HCT116 (cell line): ENCODE measurements at regions not wholly inside any gene's neighbourhood (a gene's known extent, or its start where the extent isn't known, plus 50 kb on each side); places are given as distances from the start of the nearest gene placed in this dataset.

Experiments
- ATAC-seq: fragments of 200-7000 bp; cut with Tn5 transposase; 2 replicates; pipeline ENCODE4 v1.9.1; 2020; ENCODE audit warnings: mild to moderate bottlenecking, moderate library complexity
- BruUV-seq: library from RNA; stranded (reverse); fragments of 400-500 nt; replicated peaks from 2 replicates; lab custom pipeline; 2021; lab: Mats Ljungman, UMichigan
- CTCF ChIA-PET: fragments of 300-600 bp; sonication (Branson Sonifier 250); formaldehyde crosslinking; loops from one replicate; lab custom pipeline; 2021; ENCODE audit warnings: antibody characterized with exemption; lab: Charles Lee
- POLR2A ChIA-PET: fragments of 300-600, 350-600 bp; sonication (Branson Sonifier 250); formaldehyde crosslinking; loops from one replicate; lab custom pipeline; 2021; ENCODE audit warnings: antibody characterized with exemption; lab: Charles Lee
- RAD21 ChIA-PET, 2 experiments: fragments of 300-600 bp; sonication (Branson Sonifier 250); formaldehyde crosslinking; loops; one replicate each; lab custom pipeline; 2023; ENCODE audit warnings: low total read pairs in 2 of 2; ENCODE audit not compliant: uncharacterized antibody in 2 of 2, unreplicated experiment in 2 of 2, low non-redundant PET in 1 of 2; lab: Charles Lee
- DNase-seq: peaks from one replicate; pipeline ENCODE4 v3.0.0-alpha.2; 2010; ENCODE audit warnings: low read depth, low spot score
- H2AFZ ChIP-seq: fragments of 200-600 bp; shearing (Covaris generic), sonication (generic); 2 replicates; pipeline ENCODE4 v1.6.1; 2017; ENCODE audit warnings: low read depth, mixed run types, mixed read lengths, antibody characterized with exemption, low read length; ENCODE audit not compliant: poor library complexity, severe bottlenecking
- H3K27ac ChIP-seq: 2 replicates; pipeline ENCODE4 v1.5.1; 2012; ENCODE audit warnings: low read depth, low read length
- H3K27me3 ChIP-seq: fragments of 200-600 bp; sonication (generic); 2 replicates; pipeline ENCODE4 v1.6.1; 2016; ENCODE audit warnings: mixed run types, low read length, mixed read lengths; ENCODE audit not compliant: insufficient read depth
- H3K36me3 ChIP-seq, 2 experiments: fragments of 200-500 bp in 1 of 2; fragments of 200-600 bp in 1 of 2; sonication (Bioruptor generic) in 1 of 2; sonication (generic) in 1 of 2; 2 replicates each; pipeline versions ENCODE4 v1.5.1 to v1.6.1; 2014 to 2016; ENCODE audit warnings: low read length in 2 of 2, inconsistent platforms in 1 of 2, mixed read lengths in 1 of 2, mixed run types in 1 of 2; ENCODE audit not compliant: insufficient read depth in 2 of 2, control insufficient read depth in 1 of 2
- H3K4me1 ChIP-seq, 2 experiments: fragments of 200-600 bp in 1 of 2; sonication (generic) in 1 of 2; 2 replicates each; pipeline versions ENCODE4 v1.5.1 to v1.6.1; 2012 to 2017; ENCODE audit warnings: low read length in 2 of 2, inconsistent platforms in 1 of 2, mild to moderate bottlenecking in 1 of 2, mixed read lengths in 1 of 2, mixed run types in 1 of 2, moderate library complexity in 1 of 2; ENCODE audit not compliant: insufficient read depth in 2 of 2, control insufficient read depth in 1 of 2
- H3K4me2 ChIP-seq: fragments of 200-600 bp; sonication (generic); 2 replicates; pipeline ENCODE4 v1.6.1; 2017; ENCODE audit warnings: mixed run types, low read length, mixed read lengths
- H3K4me3 ChIP-seq, 2 experiments: fragments of 200-600 bp in 1 of 2; sonication (generic) in 1 of 2; replicated peaks in 1 of 2; 2 replicates each; pipeline ENCODE4 v1.5.1; 2011 to 2016; ENCODE audit warnings: low read length in 2 of 2, control low read depth in 1 of 2, low read depth in 1 of 2, mild to moderate bottlenecking in 1 of 2, mixed read lengths in 1 of 2, mixed run types in 1 of 2
- H3K79me2 ChIP-seq: fragments of 200-600 bp; sonication (generic); 2 replicates; pipeline ENCODE4 v1.6.1; 2017; ENCODE audit warnings: mild to moderate bottlenecking, mixed run types, low read length, moderate library complexity, mixed read lengths; ENCODE audit not compliant: insufficient read depth
- H3K9ac ChIP-seq: fragments of 200-600 bp; sonication (generic); 2 replicates; pipeline ENCODE4 v1.6.1; 2016; ENCODE audit warnings: low read length, mixed read lengths
- H3K9me2 ChIP-seq: fragments of 200-600 bp; sonication (generic), shearing (Covaris generic); 2 replicates; pipeline ENCODE4 v1.6.1; 2017; ENCODE audit warnings: mixed run types, mild to moderate bottlenecking, moderate library complexity; ENCODE audit not compliant: insufficient read depth
- H3K9me3 ChIP-seq, 2 experiments: fragments of 200-500 bp in 1 of 2; fragments of 200-600 bp in 1 of 2; sonication (Bioruptor generic) in 1 of 2; sonication (generic) in 1 of 2; 2 replicates each; pipeline ENCODE4 v1.6.1; 2014 to 2017; ENCODE audit warnings: low read length in 2 of 2, mixed read lengths in 2 of 2, inconsistent platforms in 1 of 2, low read depth in 1 of 2, mild to moderate bottlenecking in 1 of 2, mixed run types in 1 of 2, moderate library complexity in 1 of 2; ENCODE audit not compliant: control insufficient read depth in 1 of 2, insufficient read depth in 1 of 2
- H4K20me1 ChIP-seq: fragments of 200-600 bp; sonication (generic), shearing (Covaris generic); 2 replicates; pipeline ENCODE4 v1.6.1; 2017; ENCODE audit warnings: mixed run types, mild to moderate bottlenecking, moderate library complexity; ENCODE audit not compliant: insufficient read depth
- CBX3 ChIP-seq: IDR thresholded peaks from 2 replicates; pipeline ENCODE4 v1.6.1; 2012; ENCODE audit warnings: low read depth
- CTCF ChIP-seq, 3 experiments: fragments of 200-600 bp in 1 of 3; sonication (generic) in 1 of 3; IDR thresholded peaks in 2 of 3; conservative IDR thresholded peaks in 1 of 3; 2 replicates each; pipeline ENCODE4 v1.5.1; 2012 to 2017; ENCODE audit warnings: low read depth in 2 of 3, low read length in 2 of 3, antibody characterized with exemption in 1 of 3, borderline replicate concordance in 1 of 3, control low read depth in 1 of 3, mild to moderate bottlenecking in 1 of 3, mixed read lengths in 1 of 3, mixed run types in 1 of 3, moderate library complexity in 1 of 3; ENCODE audit not compliant: insufficient read depth in 1 of 3
- EZH2phosphoT487 ChIP-seq: fragments of 200-600 bp; IDR thresholded peaks from 2 replicates; pipeline ENCODE4 v1.6.1; 2018; ENCODE audit warnings: antibody characterized with exemption, borderline replicate concordance
- FOSL1 ChIP-seq: IDR thresholded peaks from 2 replicates; pipeline ENCODE4 v1.6.1; 2012; ENCODE audit warnings: low read depth
- JUND ChIP-seq: IDR thresholded peaks from 2 replicates; pipeline ENCODE4 v1.6.1; 2012
- SIN3A ChIP-seq: IDR thresholded peaks from 2 replicates; pipeline ENCODE4 v1.6.1; 2012; ENCODE audit warnings: low read depth
- TCF7L2 ChIP-seq: IDR thresholded peaks from 2 replicates; pipeline ENCODE4 v1.7.0; 2011; ENCODE audit warnings: borderline replicate concordance, inconsistent platforms; ENCODE audit not compliant: insufficient read depth, insufficient read length; ENCODE audit errors: extremely low read depth
- ZFX ChIP-seq: fragments of 450-650 bp; IDR thresholded peaks from 2 replicates; pipeline ENCODE4 v1.6.1; 2017
- intact Hi-C: fragments of 100-400 bp; cut with micrococcal nuclease; formaldehyde crosslinking; loops from 2 replicates; pipeline ENCODE4 v1.10.0; 2022
- TF ChIP-seq, protein P1 (sequence below): IDR thresholded peaks from 2 replicates; pipeline ENCODE4 v1.6.1; 2012

DNA sequence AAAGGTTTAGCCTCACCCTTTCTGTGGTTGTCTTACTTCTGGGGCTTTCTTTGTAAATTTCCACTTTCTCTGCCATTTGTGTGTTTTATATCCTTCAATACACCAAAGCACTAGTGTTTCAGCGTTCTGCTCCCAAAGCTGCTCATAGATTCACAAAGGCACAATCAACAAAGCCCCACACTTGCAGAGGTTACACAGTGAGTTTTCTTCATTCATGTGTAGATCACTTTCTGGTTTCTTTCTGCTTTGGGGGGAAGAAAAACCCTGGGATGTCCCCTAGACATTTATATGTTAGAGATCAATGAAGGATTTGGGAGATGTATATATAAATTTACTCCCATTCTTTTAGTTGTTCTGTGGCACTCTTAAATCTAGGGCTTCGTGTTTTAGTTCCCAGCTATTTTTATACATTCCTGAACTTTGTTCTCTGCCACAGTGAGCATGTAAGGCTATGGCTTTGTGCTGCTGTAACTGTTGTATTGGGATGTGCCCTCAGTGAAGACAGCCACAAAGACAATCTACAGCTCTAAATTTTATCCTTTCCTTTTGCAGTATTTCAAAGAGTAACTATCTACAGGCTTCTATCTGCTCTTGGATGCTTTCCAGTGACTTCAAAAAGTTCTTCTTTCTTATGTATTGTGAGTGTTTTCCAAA lies 636.5 kb downstream of the ZBBX start:
- POLR2A ChIA-PET = no interaction called here
- H3K27me3 ChIP-seq = no peaks in the 10 kb centered on the region
- H4K20me1 ChIP-seq = no peaks in the 10 kb centered on the region
- H3K4me3 ChIP-seq = no peak overlapping the region
- no peak overlapping the region for H3K27ac ChIP-seq
- intact Hi-C loops = no loop called here
- RAD21 ChIA-PET = no interaction called here
- peak overlapping the region; percentile 62 for H2AFZ ChIP-seq
- no TSS peak for BruUV-seq
- CTCF ChIA-PET = no interaction called here
- no peak overlapping the region for H3K4me2 ChIP-seq
- no peaks in the 10 kb centered on the region for H3K79me2 ChIP-seq
- DNase-seq (no peak), ATAC-seq (no peak)
- no peaks in the 10 kb centered on the region for H3K36me3 ChIP-seq
- no peaks in the 10 kb centered on the region for H3K4me1 ChIP-seq
- no peak overlapping the region for H3K9ac ChIP-seq
- no peaks in the 10 kb centered on the region for H3K9me3 ChIP-seq
- TF ChIP-seq SIN3A = no peak
- TF ChIP-seq, protein P1, sequence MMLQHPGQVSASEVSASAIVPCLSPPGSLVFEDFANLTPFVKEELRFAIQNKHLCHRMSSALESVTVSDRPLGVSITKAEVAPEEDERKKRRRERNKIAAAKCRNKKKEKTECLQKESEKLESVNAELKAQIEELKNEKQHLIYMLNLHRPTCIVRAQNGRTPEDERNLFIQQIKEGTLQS = no peak
- TF ChIP-seq EZH2phosphoT487 = no peak
- no peak for TF ChIP-seq TCF7L2
- TF ChIP-seq JUND = no peak
- TF ChIP-seq FOSL1 = no peak
- no peak for TF ChIP-seq ZFX
- no peak for TF ChIP-seq CTCF (IDR thresholded peaks at IDR 0.05 in 2 of 3, conservative IDR thresholded peaks at IDR 0.05 in 1 of 3; ENCODE audit: borderline replicate concordance in 1 of 3, insufficient read depth in 1 of 3, low read depth in 2 of 3, low read length in 2 of 3)
- no peak for TF ChIP-seq CBX3
- no peaks in the 10 kb centered on the region for H3K9me2 ChIP-seq
